ENCODE measurements at regions not wholly inside any gene's neighbourhood (a gene's known extent, or its start where the extent isn't known, plus 50 kb on each side); places are given as distances from the start of the nearest gene placed in this dataset.

DNA sequence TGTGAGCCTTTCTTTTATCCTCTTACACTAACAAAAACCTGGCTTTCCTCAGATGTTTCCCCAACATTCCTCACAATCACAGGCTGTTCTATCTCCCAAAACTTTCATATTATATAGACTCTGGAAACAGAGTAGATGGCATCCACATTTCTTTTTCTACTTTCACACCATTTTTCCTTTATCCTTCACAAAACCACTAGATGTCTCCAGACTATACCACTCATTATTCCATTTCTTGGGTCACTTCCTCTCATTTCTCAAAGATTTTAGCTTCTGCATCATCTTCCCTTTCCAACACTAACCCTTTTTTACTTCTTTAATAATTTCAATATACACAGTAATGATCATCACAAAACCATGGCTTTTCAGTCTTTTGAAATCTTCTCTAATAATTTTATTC, 286.0 kb upstream of the DEPDC1 start:
- TF ChIP-seq, protein P1, sequence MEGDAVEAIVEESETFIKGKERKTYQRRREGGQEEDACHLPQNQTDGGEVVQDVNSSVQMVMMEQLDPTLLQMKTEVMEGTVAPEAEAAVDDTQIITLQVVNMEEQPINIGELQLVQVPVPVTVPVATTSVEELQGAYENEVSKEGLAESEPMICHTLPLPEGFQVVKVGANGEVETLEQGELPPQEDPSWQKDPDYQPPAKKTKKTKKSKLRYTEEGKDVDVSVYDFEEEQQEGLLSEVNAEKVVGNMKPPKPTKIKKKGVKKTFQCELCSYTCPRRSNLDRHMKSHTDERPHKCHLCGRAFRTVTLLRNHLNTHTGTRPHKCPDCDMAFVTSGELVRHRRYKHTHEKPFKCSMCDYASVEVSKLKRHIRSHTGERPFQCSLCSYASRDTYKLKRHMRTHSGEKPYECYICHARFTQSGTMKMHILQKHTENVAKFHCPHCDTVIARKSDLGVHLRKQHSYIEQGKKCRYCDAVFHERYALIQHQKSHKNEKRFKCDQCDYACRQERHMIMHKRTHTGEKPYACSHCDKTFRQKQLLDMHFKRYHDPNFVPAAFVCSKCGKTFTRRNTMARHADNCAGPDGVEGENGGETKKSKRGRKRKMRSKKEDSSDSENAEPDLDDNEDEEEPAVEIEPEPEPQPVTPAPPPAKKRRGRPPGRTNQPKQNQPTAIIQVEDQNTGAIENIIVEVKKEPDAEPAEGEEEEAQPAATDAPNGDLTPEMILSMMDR (IDR thresholded peaks at IDR 0.05): no peak
- TF ChIP-seq POLR2A (IDR thresholded peaks at IDR 0.05): no peak
- TF ChIP-seq EP300 (IDR thresholded peaks at IDR 0.05): no peak
